HCT116 (cell line): ENCODE measurements at regions not wholly inside any gene's neighbourhood (a gene's known extent, or its start where the extent isn't known, plus 50 kb on each side); places are given as distances from the start of the nearest gene placed in this dataset.

Experiments used
- ATAC-seq: fragments of 200-7000 bp; cut with Tn5 transposase; 2 replicates; pipeline ENCODE4 v1.9.1; 2020; ENCODE audit warnings: mild to moderate bottlenecking, moderate library complexity
- BruUV-seq: library from RNA; stranded (reverse); fragments of 400-500 nt; replicated peaks from 2 replicates; lab custom pipeline; 2021; lab: Mats Ljungman, UMichigan
- CTCF ChIA-PET: fragments of 300-600 bp; sonication (Branson Sonifier 250); formaldehyde crosslinking; loops from one replicate; lab custom pipeline; 2021; ENCODE audit warnings: antibody characterized with exemption; lab: Charles Lee
- POLR2A ChIA-PET: fragments of 300-600, 350-600 bp; sonication (Branson Sonifier 250); formaldehyde crosslinking; loops from one replicate; lab custom pipeline; 2021; ENCODE audit warnings: antibody characterized with exemption; lab: Charles Lee
- RAD21 ChIA-PET, 2 experiments: fragments of 300-600 bp; sonication (Branson Sonifier 250); formaldehyde crosslinking; loops; one replicate each; lab custom pipeline; 2023; ENCODE audit warnings: low total read pairs in 2 of 2; ENCODE audit not compliant: uncharacterized antibody in 2 of 2, unreplicated experiment in 2 of 2, low non-redundant PET in 1 of 2; lab: Charles Lee
- DNase-seq: peaks from one replicate; pipeline ENCODE4 v3.0.0-alpha.2; 2010; ENCODE audit warnings: low read depth, low spot score
- H2AFZ ChIP-seq: fragments of 200-600 bp; shearing (Covaris generic), sonication (generic); 2 replicates; pipeline ENCODE4 v1.6.1; 2017; ENCODE audit warnings: low read depth, mixed run types, mixed read lengths, antibody characterized with exemption, low read length; ENCODE audit not compliant: poor library complexity, severe bottlenecking
- H3K27ac ChIP-seq: 2 replicates; pipeline ENCODE4 v1.5.1; 2012; ENCODE audit warnings: low read depth, low read length
- H3K27me3 ChIP-seq: fragments of 200-600 bp; sonication (generic); 2 replicates; pipeline ENCODE4 v1.6.1; 2016; ENCODE audit warnings: mixed run types, low read length, mixed read lengths; ENCODE audit not compliant: insufficient read depth
- H3K36me3 ChIP-seq, 2 experiments: fragments of 200-500 bp in 1 of 2; fragments of 200-600 bp in 1 of 2; sonication (Bioruptor generic) in 1 of 2; sonication (generic) in 1 of 2; 2 replicates each; pipeline versions ENCODE4 v1.5.1 to v1.6.1; 2014 to 2016; ENCODE audit warnings: low read length in 2 of 2, inconsistent platforms in 1 of 2, mixed read lengths in 1 of 2, mixed run types in 1 of 2; ENCODE audit not compliant: insufficient read depth in 2 of 2, control insufficient read depth in 1 of 2
- H3K4me1 ChIP-seq, 2 experiments: fragments of 200-600 bp in 1 of 2; sonication (generic) in 1 of 2; 2 replicates each; pipeline versions ENCODE4 v1.5.1 to v1.6.1; 2012 to 2017; ENCODE audit warnings: low read length in 2 of 2, inconsistent platforms in 1 of 2, mild to moderate bottlenecking in 1 of 2, mixed read lengths in 1 of 2, mixed run types in 1 of 2, moderate library complexity in 1 of 2; ENCODE audit not compliant: insufficient read depth in 2 of 2, control insufficient read depth in 1 of 2
- H3K4me2 ChIP-seq: fragments of 200-600 bp; sonication (generic); 2 replicates; pipeline ENCODE4 v1.6.1; 2017; ENCODE audit warnings: mixed run types, low read length, mixed read lengths
- H3K4me3 ChIP-seq, 2 experiments: fragments of 200-600 bp in 1 of 2; sonication (generic) in 1 of 2; replicated peaks in 1 of 2; 2 replicates each; pipeline ENCODE4 v1.5.1; 2011 to 2016; ENCODE audit warnings: low read length in 2 of 2, control low read depth in 1 of 2, low read depth in 1 of 2, mild to moderate bottlenecking in 1 of 2, mixed read lengths in 1 of 2, mixed run types in 1 of 2
- H3K79me2 ChIP-seq: fragments of 200-600 bp; sonication (generic); 2 replicates; pipeline ENCODE4 v1.6.1; 2017; ENCODE audit warnings: mild to moderate bottlenecking, mixed run types, low read length, moderate library complexity, mixed read lengths; ENCODE audit not compliant: insufficient read depth
- H3K9ac ChIP-seq: fragments of 200-600 bp; sonication (generic); 2 replicates; pipeline ENCODE4 v1.6.1; 2016; ENCODE audit warnings: low read length, mixed read lengths
- H3K9me2 ChIP-seq: fragments of 200-600 bp; sonication (generic), shearing (Covaris generic); 2 replicates; pipeline ENCODE4 v1.6.1; 2017; ENCODE audit warnings: mixed run types, mild to moderate bottlenecking, moderate library complexity; ENCODE audit not compliant: insufficient read depth
- H3K9me3 ChIP-seq, 2 experiments: fragments of 200-500 bp in 1 of 2; fragments of 200-600 bp in 1 of 2; sonication (Bioruptor generic) in 1 of 2; sonication (generic) in 1 of 2; 2 replicates each; pipeline ENCODE4 v1.6.1; 2014 to 2017; ENCODE audit warnings: low read length in 2 of 2, mixed read lengths in 2 of 2, inconsistent platforms in 1 of 2, low read depth in 1 of 2, mild to moderate bottlenecking in 1 of 2, mixed run types in 1 of 2, moderate library complexity in 1 of 2; ENCODE audit not compliant: control insufficient read depth in 1 of 2, insufficient read depth in 1 of 2
- H4K20me1 ChIP-seq: fragments of 200-600 bp; sonication (generic), shearing (Covaris generic); 2 replicates; pipeline ENCODE4 v1.6.1; 2017; ENCODE audit warnings: mixed run types, mild to moderate bottlenecking, moderate library complexity; ENCODE audit not compliant: insufficient read depth
- CBX3 ChIP-seq: IDR thresholded peaks from 2 replicates; pipeline ENCODE4 v1.6.1; 2012; ENCODE audit warnings: low read depth
- CEBPB ChIP-seq: IDR thresholded peaks from 2 replicates; pipeline ENCODE4 v1.6.1; 2012; ENCODE audit warnings: low read depth
- CTCF ChIP-seq, 3 experiments: fragments of 200-600 bp in 1 of 3; sonication (generic) in 1 of 3; IDR thresholded peaks in 2 of 3; conservative IDR thresholded peaks in 1 of 3; 2 replicates each; pipeline ENCODE4 v1.5.1; 2012 to 2017; ENCODE audit warnings: low read depth in 2 of 3, low read length in 2 of 3, antibody characterized with exemption in 1 of 3, borderline replicate concordance in 1 of 3, control low read depth in 1 of 3, mild to moderate bottlenecking in 1 of 3, mixed read lengths in 1 of 3, mixed run types in 1 of 3, moderate library complexity in 1 of 3; ENCODE audit not compliant: insufficient read depth in 1 of 3
- EGR1 ChIP-seq: IDR thresholded peaks from 2 replicates; pipeline ENCODE4 v1.6.1; 2012; ENCODE audit warnings: low read depth
- ELF1 ChIP-seq: IDR thresholded peaks from 2 replicates; pipeline ENCODE4 v1.6.1; 2012; ENCODE audit warnings: low read depth, borderline replicate concordance
- EZH2phosphoT487 ChIP-seq: fragments of 200-600 bp; IDR thresholded peaks from 2 replicates; pipeline ENCODE4 v1.6.1; 2018; ENCODE audit warnings: antibody characterized with exemption, borderline replicate concordance
- FOSL1 ChIP-seq: IDR thresholded peaks from 2 replicates; pipeline ENCODE4 v1.6.1; 2012; ENCODE audit warnings: low read depth
- MAX ChIP-seq: IDR thresholded peaks from 2 replicates; pipeline ENCODE4 v1.6.1; 2012
- POLR2AphosphoS5 ChIP-seq: IDR thresholded peaks from 2 replicates; pipeline ENCODE4 v1.6.1; 2011; ENCODE audit warnings: mild to moderate bottlenecking, low read depth, low read length, moderate library complexity
- RAD21 ChIP-seq: IDR thresholded peaks from 2 replicates; pipeline ENCODE4 v1.6.1; 2012; ENCODE audit warnings: low read depth, mild to moderate bottlenecking
- YY1 ChIP-seq: IDR thresholded peaks from 2 replicates; pipeline ENCODE4 v1.6.1; 2011; ENCODE audit warnings: low read length, low read depth, moderate library complexity, mild to moderate bottlenecking; ENCODE audit not compliant: insufficient replicate concordance; ENCODE audit errors: extremely low read depth
- ZBTB33 ChIP-seq: IDR thresholded peaks from 2 replicates; pipeline ENCODE4 v1.6.1; 2011; ENCODE audit warnings: mild to moderate bottlenecking, low read length, moderate library complexity; ENCODE audit not compliant: insufficient replicate concordance; ENCODE audit errors: extremely low read depth
- ZFX ChIP-seq: fragments of 450-650 bp; IDR thresholded peaks from 2 replicates; pipeline ENCODE4 v1.6.1; 2017
- ZNF274 ChIP-seq: fragments of 200-500 bp; sonication (Bioruptor generic); IDR thresholded peaks from 2 replicates; pipeline ENCODE4 v1.6.1; 2014; ENCODE audit warnings: mild to moderate bottlenecking, low read depth, low read length, inconsistent platforms
- intact Hi-C: fragments of 100-400 bp; cut with micrococcal nuclease; formaldehyde crosslinking; loops from 2 replicates; pipeline ENCODE4 v1.10.0; 2022

- Histone ChIP-seq H3K27ac (no peak overlapping the region), H3K4me2 (no peak overlapping the region), H3K4me1 (no peaks in the 10 kb centered on the region), H3K9me2 (no peaks in the 10 kb centered on the region), H4K20me1 (no peaks in the 10 kb centered on the region), H3K36me3 (no peaks in the 10 kb centered on the region), H2AFZ (no peak overlapping the region), H3K4me3 (no peak overlapping the region), H3K79me2 (no peaks in the 10 kb centered on the region), H3K9ac (no peak overlapping the region), H3K27me3 (no peaks in the 10 kb centered on the region), H3K9me3 (peaks cover 12 to 42% of the 10 kb centered on the region in 2 experiments; a peak in 2 of 4 replicates)
- ChIA-PET CTCF (no interaction called here), RAD21 (no interaction called here), POLR2A (no interaction called here)
- TF ChIP-seq POLR2AphosphoS5 (no peak), RAD21 (no peak), EZH2phosphoT487 (no peak)
- intact Hi-C loops, result no loop called here
- no TSS peak for BruUV-seq
- no peak for DNase-seq
- ATAC-seq, result no peak
Measured at GRCh38 chr19:28118235-28118634, 1094.7 kb downstream of the UQCRFS1 start.

GRCh38 chr19:28117143-28117542 lies 1095.8 kb downstream of the UQCRFS1 start:
- Histone ChIP-seq H3K36me3 (no peaks in the 10 kb centered on the region), H3K9me3 (peaks cover 12 to 38% of the 10 kb centered on the region in 2 experiments; a peak in 2 of 4 replicates), H4K20me1 (no peaks in the 10 kb centered on the region), H3K9ac (no peak overlapping the region), H2AFZ (no peak overlapping the region), H3K9me2 (no peaks in the 10 kb centered on the region), H3K4me3 (no peak overlapping the region), H3K27me3 (no peaks in the 10 kb centered on the region), H3K79me2 (no peaks in the 10 kb centered on the region), H3K4me1 (no peaks in the 10 kb centered on the region), H3K4me2 (no peak overlapping the region), H3K27ac (no peak overlapping the region)
- ChIA-PET CTCF (no interaction called here), RAD21 (no interaction called here), POLR2A (no interaction called here)
- intact Hi-C loops, result no loop called here
- ATAC-seq (no peak), DNase-seq (no peak)
- no TSS peak for BruUV-seq
- no peak for TF ChIP-seq ELF1
- no peak for TF ChIP-seq CEBPB
- no peak for TF ChIP-seq POLR2AphosphoS5
- TF ChIP-seq CTCF (IDR thresholded peaks at IDR 0.05 in 2 of 3, conservative IDR thresholded peaks at IDR 0.05 in 1 of 3; ENCODE audit: borderline replicate concordance in 1 of 3, insufficient read depth in 1 of 3, low read depth in 2 of 3, low read length in 2 of 3), result no peak
- TF ChIP-seq FOSL1, result no peak
- no peak for TF ChIP-seq ZNF274
- TF ChIP-seq ZFX, result no peak
- TF ChIP-seq CBX3, result no peak
- no peak for TF ChIP-seq ZBTB33
- TF ChIP-seq YY1, result no peak
- TF ChIP-seq EGR1, result no peak
- no peak for TF ChIP-seq MAX
- TF ChIP-seq EZH2phosphoT487, result no peak
